GM18951 (cell line): ENCODE measurements at regions not wholly inside any gene's neighbourhood (a gene's known extent, or its start where the extent isn't known, plus 50 kb on each side); places are given as distances from the start of the nearest gene placed in this dataset.
A peak's percentile ranks its signal among the peaks of the same experiment; 100 is the strongest.
"Not testable (repeated sequence)": the region's sequence is repeated elsewhere in the genome, so short reads cannot be mapped to it uniquely, and the experiment has no call there.

Source experiments
- POLR2A ChIP-seq: IDR thresholded peaks from 4 replicates; pipeline ENCODE4 v1.6.1; 2011; ENCODE audit warnings: mild to moderate bottlenecking; ENCODE audit not compliant: insufficient read length, insufficient read depth; ENCODE audit errors: extremely low read depth
- in situ Hi-C: fragments of 300-500 bp; cut with MboI; formaldehyde crosslinking; loops from one replicate; pipeline ENCODE4 v1.12.0; 2022; ENCODE audit warnings: low sequenced_read_pairs, mixed read lengths, inconsistent platforms; ENCODE audit not compliant: unreplicated experiment

DNA sequence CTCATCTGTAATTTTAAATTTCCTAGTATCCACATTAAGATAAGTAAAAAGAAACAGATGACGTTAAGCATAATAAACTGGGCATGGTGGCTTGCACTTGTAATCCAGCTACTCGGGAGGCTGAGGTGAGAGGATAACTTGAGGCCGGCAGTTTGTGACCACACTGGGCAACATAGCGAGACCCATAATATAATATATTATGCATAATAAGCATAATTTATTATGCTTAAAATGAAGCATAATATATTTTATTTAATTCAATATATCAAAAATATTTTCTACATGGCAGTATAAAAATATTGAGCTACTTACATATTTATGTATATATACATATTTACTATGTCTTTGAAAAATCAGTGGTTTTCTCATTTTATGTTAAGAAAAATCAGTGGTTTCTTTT is 128.3 kb downstream of the GOSR1 start:
- in situ Hi-C loops = no loop called here
- TF ChIP-seq POLR2A = no peak

- in situ Hi-C loops = no loop called here
- no peak for TF ChIP-seq POLR2A
These were observed 127.8 kb downstream of the GOSR1 start for GRCh38 chr17:30605027-30605426.

- in situ Hi-C loops = not testable (repeated sequence)
These were observed 125.2 kb downstream of the GOSR1 start for GRCh38 chr17:30602396-30602795.

GRCh38 chr17:30601984-30602383 is 124.8 kb downstream of the GOSR1 start:
- in situ Hi-C loops = not testable (repeated sequence)

DNA sequence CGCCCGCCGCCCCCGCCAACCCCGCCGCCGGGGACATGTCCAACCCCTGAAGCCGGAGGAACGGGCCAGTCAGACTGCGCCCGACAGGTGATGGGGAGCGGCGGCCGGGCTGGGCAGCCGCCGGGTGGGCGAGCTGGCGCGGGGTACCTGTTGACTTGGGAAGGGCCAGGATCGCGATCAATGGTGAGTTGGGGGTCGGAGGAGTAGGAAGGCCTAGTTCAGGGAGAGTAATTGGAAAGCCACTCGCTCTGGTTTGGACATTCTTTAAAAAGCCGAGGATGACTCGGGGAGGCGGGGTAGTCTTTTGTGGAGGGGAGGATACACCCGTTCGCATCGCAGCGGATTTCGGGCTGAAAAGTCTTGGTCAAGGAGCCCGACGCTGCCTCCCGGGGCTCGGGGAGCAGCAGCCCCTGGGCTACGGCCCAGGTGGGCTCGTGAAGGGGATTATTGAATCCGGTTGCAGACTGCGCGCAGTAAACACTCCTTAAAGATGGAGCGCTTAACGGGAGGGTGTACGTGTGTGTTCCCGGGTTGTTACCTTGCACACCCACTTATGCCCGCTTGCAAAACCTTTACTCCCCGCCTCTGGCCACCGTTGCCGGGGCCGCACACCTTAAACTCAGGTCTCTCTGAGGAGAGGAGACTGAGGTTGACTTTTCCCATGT is 123.8 kb downstream of the GOSR1 start:
- in situ Hi-C loops = no loop called here

GRCh38 chr17:30600060-30600829 is 123.0 kb downstream of the GOSR1 start:
- peak; percentile 96 for TF ChIP-seq POLR2A
- in situ Hi-C loops = no loop called here

More for the DNA sequence above, 123.8 kb downstream of the GOSR1 start:
- TF ChIP-seq POLR2A = no peak

DNA sequence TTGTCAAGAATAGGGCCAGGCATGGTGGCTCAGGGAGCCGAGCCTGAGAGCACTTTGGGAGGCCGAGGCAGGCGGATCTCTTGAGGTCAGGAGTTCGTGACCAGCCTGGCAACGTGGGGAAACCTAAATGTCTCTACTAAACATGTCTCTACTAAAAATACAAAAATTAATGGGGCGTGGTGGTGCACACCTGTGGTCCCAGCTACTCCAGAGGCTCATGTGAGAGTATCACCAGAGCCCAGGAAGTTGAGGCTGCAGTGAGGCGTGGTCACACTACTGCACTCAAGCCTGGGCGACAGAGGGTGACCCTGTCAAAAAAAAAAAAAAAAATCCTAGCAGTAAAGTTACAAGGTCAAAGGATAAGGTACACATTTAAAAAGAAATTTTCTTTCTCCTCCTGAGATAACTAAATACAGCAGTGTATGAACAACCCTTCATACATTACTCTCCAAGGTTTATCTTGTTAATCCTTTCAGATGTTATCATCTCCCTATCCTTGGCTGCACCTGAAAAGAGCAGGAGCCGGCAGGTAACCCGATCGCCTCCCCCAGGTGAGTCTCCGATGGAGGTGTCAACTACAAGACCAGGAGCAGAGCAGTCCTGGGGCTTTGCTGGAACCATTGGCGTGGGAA is 122.3 kb downstream of the GOSR1 start:
- in situ Hi-C loops = no loop called here
- no peak for TF ChIP-seq POLR2A

DNA sequence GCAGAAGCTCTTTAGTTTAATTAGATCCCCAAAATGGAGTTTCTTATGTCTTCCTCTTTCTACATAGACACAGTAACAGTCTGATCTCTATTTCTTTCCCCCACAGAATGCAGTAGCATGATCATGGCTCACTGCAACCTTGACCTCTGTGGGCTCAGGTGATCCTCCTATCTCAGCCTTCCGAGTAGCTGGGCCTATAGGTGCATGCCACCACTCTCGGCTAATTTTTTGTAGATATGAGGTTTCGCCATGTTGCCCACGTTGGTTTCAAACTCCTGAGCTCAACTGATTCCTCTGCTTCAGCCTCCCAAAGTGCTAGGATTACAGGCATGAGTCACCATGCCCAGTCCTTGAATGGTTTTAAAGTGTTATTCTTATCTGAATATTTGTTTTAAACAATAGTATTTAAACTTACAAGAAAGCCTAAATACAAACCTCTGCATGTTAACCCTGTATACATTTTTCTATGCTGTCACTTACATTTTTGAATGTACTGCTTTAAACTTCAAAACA is 120.6 kb downstream of the GOSR1 start:
- no peak for TF ChIP-seq POLR2A
- in situ Hi-C loops = no loop called here

DNA sequence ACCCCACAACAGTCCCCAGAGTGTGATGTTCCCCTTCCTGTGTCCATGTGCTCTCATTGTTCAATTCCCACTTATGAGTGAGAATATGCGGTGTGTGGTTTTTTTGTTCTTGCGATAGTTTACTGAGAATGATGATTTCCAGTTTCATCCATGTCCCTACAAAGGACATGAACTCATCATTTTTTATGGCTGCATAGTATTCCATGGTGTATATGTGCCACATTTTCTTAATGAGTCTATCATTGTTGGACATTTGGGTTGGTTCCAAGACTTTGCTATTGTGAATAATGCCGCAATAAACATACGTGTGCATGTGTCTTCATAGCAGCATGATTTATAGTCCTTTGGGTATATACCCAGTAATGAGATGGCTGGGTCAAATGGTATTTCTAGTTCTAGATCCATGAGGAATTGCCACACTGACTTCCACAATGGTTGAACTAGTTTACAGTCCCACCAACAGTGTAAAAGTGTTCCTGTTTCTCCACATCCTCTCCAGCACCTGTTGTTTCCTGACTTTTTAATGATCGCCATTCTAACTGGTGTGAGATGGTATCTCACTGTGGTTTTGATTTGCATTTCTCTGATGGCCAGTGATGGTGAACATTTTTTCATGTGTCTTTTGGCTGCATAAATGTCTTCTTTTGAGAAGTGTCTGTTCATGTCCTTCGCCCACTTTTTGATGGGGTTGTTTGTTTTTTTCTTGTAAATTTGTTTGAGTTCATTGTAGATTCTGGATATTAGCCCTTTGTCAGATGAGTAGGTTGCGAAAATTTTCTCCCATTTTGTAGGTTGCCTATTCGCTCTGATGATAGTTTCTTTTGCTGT is 120.0 kb downstream of the GOSR1 start:
- in situ Hi-C loops = not testable (repeated sequence)

GRCh38 chr17:30594953-30595371 is 117.8 kb downstream of the GOSR1 start:
- in situ Hi-C loops = not testable (repeated sequence)

DNA sequence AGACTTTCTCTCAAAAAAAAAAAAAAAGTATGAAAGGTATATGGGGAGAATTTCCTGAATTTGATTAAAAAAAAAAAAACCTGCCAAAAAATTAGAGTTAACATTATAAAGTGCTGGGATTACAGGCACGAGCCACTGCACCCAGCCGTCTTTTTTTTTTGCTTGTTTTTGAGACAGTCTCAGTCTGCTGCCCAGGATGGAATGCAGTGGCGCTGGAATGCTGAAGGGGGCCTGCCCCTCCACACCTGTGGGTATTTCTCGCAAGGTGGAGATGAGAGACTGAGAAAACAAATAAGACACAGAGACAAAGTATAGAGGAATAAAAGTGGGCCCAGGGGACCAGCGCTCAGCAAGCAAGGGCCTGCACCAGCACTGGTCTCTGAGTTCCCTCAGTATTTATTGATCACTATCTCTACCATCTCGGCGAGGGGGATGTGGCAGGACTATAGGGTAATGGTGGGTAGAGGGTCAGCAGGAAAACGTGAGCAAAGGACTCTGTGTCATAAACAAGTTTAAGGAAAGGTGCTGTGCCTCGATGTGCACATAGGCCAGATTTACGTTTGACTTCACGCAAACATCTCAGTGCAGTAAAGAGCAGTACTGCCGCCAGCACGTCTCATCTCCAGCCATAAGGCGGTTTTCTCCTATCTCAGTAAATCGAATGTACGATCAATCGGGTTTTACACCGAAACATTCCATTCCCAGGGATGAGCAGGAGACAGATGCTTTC is 117.2 kb downstream of the GOSR1 start:
- in situ Hi-C loops = no loop called here
- TF ChIP-seq POLR2A = no peak

- in situ Hi-C loops = no loop called here
- no peak for TF ChIP-seq POLR2A
These were observed 113.0 kb downstream of the GOSR1 start for GRCh38 chr17:30590081-30590733.
